Nephron progenitor cell (in vitro differentiated cells): ENCODE measurements at regions not wholly inside any gene's neighbourhood (a gene's known extent, or its start where the extent isn't known, plus 50 kb on each side); places are given as distances from the start of the nearest gene placed in this dataset.

Experiments used
- DNase-seq: peaks from one replicate; pipeline ENCODE4 v3.0.0; 2021
- H3K27ac Mint-ChIP-seq: 2 replicates; pipeline ENCODE4 v1.8.0; 2021; ENCODE audit warnings: mild to moderate bottlenecking, moderate library complexity, mixed read lengths
- H3K27me3 Mint-ChIP-seq: 2 replicates; pipeline ENCODE4 v1.8.0; 2021; ENCODE audit warnings: mild to moderate bottlenecking, low read depth, mixed read lengths; ENCODE audit not compliant: poor library complexity
- H3K36me3 Mint-ChIP-seq: 2 replicates; pipeline ENCODE4 v1.8.0; 2021; ENCODE audit warnings: low read depth, mixed read lengths
- H3K4me1 Mint-ChIP-seq: 2 replicates; pipeline ENCODE4 v1.8.0; 2021; ENCODE audit warnings: mixed read lengths
- H3K4me3 Mint-ChIP-seq: 2 replicates; pipeline ENCODE4 v1.8.0; 2021; ENCODE audit warnings: mild to moderate bottlenecking, moderate library complexity, mixed read lengths
- H3K9me3 Mint-ChIP-seq: 2 replicates; pipeline ENCODE4 v1.8.0; 2021; ENCODE audit warnings: mild to moderate bottlenecking, moderate library complexity, mixed read lengths
- CTCF ChIP-seq: fragments of 200-600 bp; sonication (generic); IDR thresholded peaks from 2 replicates; pipeline ENCODE4 v1.5.0; 2021; ENCODE audit warnings: antibody characterized with exemption

GRCh38 chr14:56731187-56731586 is 79.1 kb downstream of the OTX2 start:
- Mint-ChIP-seq H3K27me3 (peaks cover 68% of the 10 kb centered on the region), H3K4me1 (peaks cover 8% of the 10 kb centered on the region), H3K36me3 (no peaks in the 10 kb centered on the region), H3K9me3 (no peaks in the 10 kb centered on the region), H3K27ac (no peak overlapping the region), H3K4me3 (peak overlapping the region; percentile 67)
- no peak for DNase-seq
- no peak for TF ChIP-seq CTCF

- Mint-ChIP-seq H3K36me3 (no peaks in the 10 kb centered on the region), H3K4me3 (peak overlapping the region; percentile 67), H3K27ac (no peak overlapping the region), H3K4me1 (peaks cover 8% of the 10 kb centered on the region), H3K9me3 (no peaks in the 10 kb centered on the region), H3K27me3 (peaks cover 68% of the 10 kb centered on the region)
- no peak for TF ChIP-seq CTCF
- DNase-seq: peak; percentile 16
Measured at GRCh38 chr14:56730538-56731145, 79.6 kb downstream of the OTX2 start.

- no peak for DNase-seq
- Mint-ChIP-seq H3K4me1 (no peaks in the 10 kb centered on the region), H3K36me3 (no peaks in the 10 kb centered on the region), H3K27ac (no peak overlapping the region), H3K4me3 (no peak overlapping the region), H3K9me3 (no peaks in the 10 kb centered on the region), H3K27me3 (peaks cover 35% of the 10 kb centered on the region)
- no peak for TF ChIP-seq CTCF
Measured at GRCh38 chr14:56724013-56724412, 86.3 kb downstream of the OTX2 start.

- H3K4me1 Mint-ChIP-seq: no peaks in the 10 kb centered on the region
- H3K27me3 Mint-ChIP-seq: peaks cover 32% of the 10 kb centered on the region
- no peak overlapping the region for H3K4me3 Mint-ChIP-seq
- H3K36me3 Mint-ChIP-seq: no peaks in the 10 kb centered on the region
- H3K27ac Mint-ChIP-seq: no peak overlapping the region
- no peak for DNase-seq
- TF ChIP-seq CTCF: no peak
- H3K9me3 Mint-ChIP-seq: no peaks in the 10 kb centered on the region
Measured at GRCh38 chr14:56723418-56723817, 86.9 kb downstream of the OTX2 start.

- TF ChIP-seq CTCF: no peak
- Mint-ChIP-seq H3K4me1 (no peaks in the 10 kb centered on the region), H3K27ac (no peak overlapping the region), H3K36me3 (no peaks in the 10 kb centered on the region), H3K4me3 (no peak overlapping the region), H3K27me3 (peaks cover 25% of the 10 kb centered on the region), H3K9me3 (no peaks in the 10 kb centered on the region)
- no peak for DNase-seq
Measured at GRCh38 chr14:56720703-56721460, 89.4 kb downstream of the OTX2 start.

- no peak for TF ChIP-seq CTCF
- DNase-seq: no peak
- no peak overlapping the region for H3K4me3 Mint-ChIP-seq
- H3K36me3 Mint-ChIP-seq: no peaks in the 10 kb centered on the region
- no peaks in the 10 kb centered on the region for H3K9me3 Mint-ChIP-seq
- peaks cover 20% of the 10 kb centered on the region for H3K27me3 Mint-ChIP-seq
- H3K27ac Mint-ChIP-seq: no peak overlapping the region
- H3K4me1 Mint-ChIP-seq: no peaks in the 10 kb centered on the region
Measured at GRCh38 chr14:56718312-56718711, 92.0 kb downstream of the OTX2 start.
